Duodenal mucosa (tissue), 2 donors: ENCODE measurements at regions not wholly inside any gene's neighbourhood (a gene's known extent, or its start where the extent isn't known, plus 50 kb on each side); places are given as distances from the start of the nearest gene placed in this dataset.

Experiments
- H3K27ac ChIP-seq: one replicate; pipeline ENCODE4 v1.7.0; 2013; ENCODE audit warnings: low read depth, low read length
- H3K27me3 ChIP-seq, 2 donors: one replicate each; pipeline ENCODE4 v1.7.0; 2013; ENCODE audit warnings: low read length in 2 of 2, control low read depth in 1 of 2; ENCODE audit not compliant: insufficient read depth in 2 of 2, control insufficient read depth in 1 of 2
- H3K36me3 ChIP-seq, 2 donors: one replicate each; pipeline ENCODE4 v1.7.0; 2013; ENCODE audit warnings: low read length in 2 of 2, control low read depth in 1 of 2; ENCODE audit not compliant: insufficient read depth in 2 of 2, control insufficient read depth in 1 of 2
- H3K4me1 ChIP-seq, 2 donors: one replicate each; pipeline ENCODE4 v1.7.0; 2013; ENCODE audit warnings: low read length in 2 of 2, control low read depth in 1 of 2; ENCODE audit not compliant: insufficient read depth in 2 of 2, control insufficient read depth in 1 of 2
- H3K4me3 ChIP-seq, 2 donors: one replicate each; pipeline ENCODE4 v1.7.0; 2013; ENCODE audit warnings: low read length in 2 of 2, low read depth in 1 of 2
- H3K9ac ChIP-seq, 2 donors: one replicate each; pipeline ENCODE4 v1.7.0; 2013; ENCODE audit warnings: low read length in 2 of 2, low read depth in 1 of 2
- H3K9me3 ChIP-seq, 2 donors: one replicate each; pipeline ENCODE4 v1.7.0; 2013; ENCODE audit warnings: low read length in 2 of 2, control low read depth in 1 of 2; ENCODE audit not compliant: control insufficient read depth in 1 of 2

DNA sequence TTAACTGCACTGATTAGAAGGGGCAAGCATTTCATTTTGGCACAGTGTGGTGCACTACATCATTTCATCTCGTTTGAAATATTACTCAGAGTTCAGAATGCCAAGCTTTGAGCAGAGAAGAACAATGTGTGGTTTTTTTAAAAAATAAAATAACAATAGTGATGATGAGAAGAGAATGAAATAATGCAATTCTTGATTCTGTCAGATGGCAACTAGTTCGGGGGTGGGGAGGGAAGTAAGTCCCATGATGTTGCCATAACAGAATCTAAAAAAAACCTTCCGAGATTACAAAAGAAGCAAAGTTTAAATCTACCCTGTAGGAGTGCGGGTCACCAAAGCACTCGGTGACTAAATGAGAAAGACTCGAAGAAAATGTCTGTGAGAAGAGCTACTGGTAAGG is 490.4 kb downstream of the NR4A2 start:
- Histone ChIP-seq H3K9me3 (no peaks in the 10 kb centered on the region), H3K27ac (no peak overlapping the region), H3K9ac (no peak overlapping the region), H3K4me1 (no peaks in the 10 kb centered on the region), H3K36me3 (no peaks in the 10 kb centered on the region), H3K27me3 (no peaks in the 10 kb centered on the region), H3K4me3 (no peak overlapping the region)

DNA sequence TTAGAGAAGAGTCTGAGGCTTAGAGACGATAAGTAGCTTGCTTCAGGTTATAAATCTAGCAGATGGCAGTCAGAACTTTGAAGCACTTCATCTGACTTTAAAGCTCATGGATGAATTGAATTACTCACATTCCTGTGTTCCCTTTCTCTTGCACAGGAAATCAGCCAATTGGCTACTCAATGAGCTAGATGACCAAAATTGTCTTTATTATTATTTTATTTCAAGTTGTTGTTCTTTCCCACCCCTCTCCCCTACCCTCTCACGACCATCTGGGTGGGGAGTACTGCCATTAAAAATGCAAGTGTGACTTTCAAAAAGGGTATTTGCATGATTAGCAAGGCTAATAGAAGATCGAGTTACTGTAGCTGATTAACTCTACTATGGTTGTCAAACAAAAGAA is 491.1 kb downstream of the NR4A2 start:
- no peaks in the 10 kb centered on the region for H3K36me3 ChIP-seq
- no peaks in the 10 kb centered on the region for H3K27me3 ChIP-seq
- no peak overlapping the region for H3K27ac ChIP-seq
- H3K4me3 ChIP-seq, result no peak overlapping the region
- H3K9me3 ChIP-seq, result no peaks in the 10 kb centered on the region
- H3K4me1 ChIP-seq, result no peaks in the 10 kb centered on the region
- no peak overlapping the region for H3K9ac ChIP-seq

DNA sequence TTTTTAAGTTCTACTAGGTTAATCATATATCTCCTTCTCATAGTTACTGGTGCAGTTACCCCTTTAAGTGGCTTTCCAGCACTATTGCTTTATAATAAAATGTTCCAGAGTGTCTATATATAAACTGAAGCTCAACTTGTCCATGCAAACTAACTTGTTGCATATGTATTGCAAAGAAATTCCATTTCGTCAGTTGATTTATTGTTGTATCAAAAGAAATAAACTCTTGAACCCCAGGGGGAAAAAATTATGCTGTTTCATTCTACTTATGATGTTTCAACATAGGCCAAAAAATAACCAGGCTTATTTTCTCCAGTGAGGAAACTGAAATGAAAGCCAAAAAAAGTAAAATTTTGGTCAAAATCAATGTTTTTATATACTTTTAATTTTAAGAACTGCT is 491.9 kb downstream of the NR4A2 start:
- Histone ChIP-seq H3K36me3 (no peaks in the 10 kb centered on the region), H3K27ac (no peak overlapping the region), H3K4me3 (no peak overlapping the region), H3K9me3 (no peaks in the 10 kb centered on the region), H3K27me3 (no peaks in the 10 kb centered on the region), H3K4me1 (no peaks in the 10 kb centered on the region), H3K9ac (no peak overlapping the region)

DNA sequence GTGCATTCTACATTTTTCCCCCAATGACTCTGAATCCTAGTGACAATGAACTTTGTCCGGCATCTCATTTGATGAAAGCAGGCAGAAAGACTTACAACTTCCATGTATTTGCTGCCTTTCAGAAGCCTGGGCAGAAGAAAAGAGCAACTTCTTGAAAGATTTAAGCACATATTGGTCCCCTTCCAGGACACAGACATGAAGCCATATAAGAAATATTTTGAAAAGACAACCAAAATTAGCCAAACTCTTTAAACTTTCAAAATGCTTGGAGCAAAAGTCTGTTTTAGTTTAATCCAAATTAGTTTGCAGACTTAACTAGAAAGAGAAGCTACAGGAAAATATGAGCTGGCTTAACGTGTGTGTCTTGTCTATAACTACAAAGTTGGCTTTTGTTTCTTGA is 492.5 kb downstream of the NR4A2 start:
- Histone ChIP-seq H3K4me3 (no peak overlapping the region), H3K36me3 (no peaks in the 10 kb centered on the region), H3K27me3 (no peaks in the 10 kb centered on the region), H3K27ac (no peak overlapping the region), H3K4me1 (no peaks in the 10 kb centered on the region), H3K9ac (no peak overlapping the region), H3K9me3 (no peaks in the 10 kb centered on the region)

DNA sequence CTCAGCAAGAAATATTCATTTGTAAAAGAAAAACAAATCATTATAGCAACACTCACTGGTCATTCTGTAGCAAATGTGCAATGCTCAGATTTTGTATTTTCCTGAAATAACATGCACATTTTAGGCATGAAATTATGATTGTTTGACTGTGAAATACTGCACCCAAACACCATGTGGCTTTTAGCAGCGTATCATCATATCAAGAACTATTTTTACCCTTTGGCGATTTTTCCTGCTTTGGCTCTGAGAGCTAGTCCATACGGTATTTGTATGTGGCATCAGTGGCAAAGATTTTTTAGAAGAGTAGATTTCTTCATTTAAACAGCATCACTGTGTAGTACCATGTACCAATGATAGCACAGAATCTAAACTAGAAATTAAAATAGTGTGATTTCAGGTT is 493.1 kb downstream of the NR4A2 start:
- no peaks in the 10 kb centered on the region for H3K36me3 ChIP-seq

DNA sequence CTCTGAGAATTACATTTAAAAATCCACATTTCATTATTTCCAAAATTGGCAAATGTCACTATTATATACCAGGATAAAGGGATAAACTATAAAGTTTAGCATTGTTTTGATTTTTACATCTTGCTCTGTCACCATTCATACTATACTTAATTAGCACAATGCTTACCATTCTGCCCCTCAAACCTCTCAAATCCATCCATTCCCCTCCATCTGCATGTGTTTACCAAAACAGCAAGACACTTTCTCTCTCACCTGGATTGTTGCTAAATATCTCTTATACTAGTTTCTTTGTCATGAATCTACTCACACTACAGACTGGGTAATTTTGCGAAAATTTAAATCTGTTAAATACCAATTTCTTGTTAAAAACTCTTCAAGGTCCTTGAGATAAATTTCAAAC is 496.1 kb downstream of the NR4A2 start:
- Histone ChIP-seq H3K36me3 (no peaks in the 10 kb centered on the region), H3K4me3 (no peak overlapping the region), H3K27me3 (no peaks in the 10 kb centered on the region), H3K27ac (no peak overlapping the region), H3K9ac (no peak overlapping the region), H3K4me1 (no peaks in the 10 kb centered on the region), H3K9me3 (no peaks in the 10 kb centered on the region)

More for the DNA sequence above, 493.1 kb downstream of the NR4A2 start:
- H3K4me1 ChIP-seq, result no peaks in the 10 kb centered on the region
- no peak overlapping the region for H3K27ac ChIP-seq
- H3K9ac ChIP-seq, result no peak overlapping the region
- H3K27me3 ChIP-seq, result no peaks in the 10 kb centered on the region
- no peaks in the 10 kb centered on the region for H3K9me3 ChIP-seq
- H3K4me3 ChIP-seq, result no peak overlapping the region

DNA sequence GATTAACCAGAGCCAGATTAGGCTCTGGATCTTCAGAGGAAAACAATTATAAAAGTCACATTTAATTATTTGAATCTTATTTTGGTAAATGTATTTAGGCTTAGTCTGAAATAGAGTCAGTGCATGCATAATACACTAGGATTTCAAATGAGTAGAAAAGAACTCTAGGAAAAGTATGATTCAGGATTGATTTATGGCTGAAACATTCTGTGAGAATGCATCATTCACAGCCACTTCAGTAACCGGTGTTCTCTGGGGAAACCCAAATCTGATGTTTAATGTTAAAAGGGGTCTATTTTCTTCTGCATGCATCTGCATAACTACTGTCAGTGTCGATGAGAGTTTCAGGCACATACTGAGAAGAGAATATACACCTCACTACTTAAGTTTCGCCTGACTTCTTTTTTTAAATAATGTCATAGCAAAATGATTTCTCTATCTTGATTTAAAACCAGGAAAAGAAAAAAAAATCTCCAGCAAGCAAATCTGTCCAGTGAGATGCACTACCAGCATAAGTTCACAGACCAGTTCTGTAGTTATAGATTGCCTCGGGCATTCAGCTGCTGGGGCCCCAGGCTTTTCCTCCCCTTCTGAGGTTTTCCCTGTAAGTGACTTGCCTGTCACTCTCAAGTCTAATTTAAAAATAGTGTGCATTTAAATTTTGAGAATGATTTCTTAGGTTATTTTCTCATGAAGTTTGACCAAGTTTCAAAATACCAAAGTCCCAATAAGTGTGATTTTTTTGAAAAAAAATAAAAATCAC is 501.5 kb downstream of the NR4A2 start:
- H3K4me3 ChIP-seq, result no peak overlapping the region
- no peak overlapping the region for H3K27ac ChIP-seq
- H3K9ac ChIP-seq, result no peak overlapping the region
- no peaks in the 10 kb centered on the region for H3K27me3 ChIP-seq
- no peaks in the 10 kb centered on the region for H3K9me3 ChIP-seq
- H3K4me1 ChIP-seq, result no peaks in the 10 kb centered on the region
- H3K36me3 ChIP-seq, result no peaks in the 10 kb centered on the region

DNA sequence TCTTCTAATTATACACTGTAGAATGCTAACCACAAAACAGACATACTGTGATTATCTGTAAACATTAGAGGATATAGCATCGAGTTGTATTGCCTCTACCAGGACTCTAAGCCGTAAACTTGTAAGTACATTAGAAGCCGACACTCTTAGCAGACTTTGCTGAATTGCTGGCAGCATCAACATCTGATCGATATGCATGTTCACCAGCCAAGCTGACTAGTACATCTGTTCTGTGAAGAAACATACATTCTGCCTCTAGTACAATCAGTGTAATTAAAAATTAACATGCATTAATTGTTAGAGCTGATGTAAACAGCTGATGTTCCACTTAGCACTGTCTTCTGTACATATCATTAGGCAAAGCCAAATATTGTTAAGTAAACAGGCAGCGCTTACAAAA is 502.2 kb downstream of the NR4A2 start:
- Histone ChIP-seq H3K27me3 (no peaks in the 10 kb centered on the region), H3K4me3 (no peak overlapping the region), H3K36me3 (no peaks in the 10 kb centered on the region), H3K4me1 (no peaks in the 10 kb centered on the region), H3K9me3 (no peaks in the 10 kb centered on the region), H3K9ac (no peak overlapping the region), H3K27ac (no peak overlapping the region)

DNA sequence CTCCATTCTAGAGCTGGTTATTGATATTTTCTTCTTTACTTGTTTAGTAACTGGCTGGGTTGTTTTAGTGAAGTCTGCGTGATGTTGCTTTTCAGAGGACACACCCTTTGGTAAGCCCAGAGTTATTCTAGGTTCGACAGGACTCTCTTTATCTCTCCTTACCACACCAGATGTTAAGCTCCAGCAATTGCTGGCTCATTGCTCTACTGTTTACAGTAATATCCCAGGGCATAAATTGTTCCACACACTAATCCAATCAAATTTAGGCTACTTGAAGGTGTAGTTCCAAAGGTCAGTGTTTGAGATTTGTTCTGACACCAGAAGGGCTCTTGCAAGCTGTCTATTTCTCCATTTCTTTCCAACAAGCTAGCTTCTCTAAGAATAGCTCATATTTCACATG is 506.6 kb downstream of the NR4A2 start:
- no peaks in the 10 kb centered on the region for H3K4me1 ChIP-seq
- H3K4me3 ChIP-seq, result no peak overlapping the region
- no peaks in the 10 kb centered on the region for H3K36me3 ChIP-seq
- H3K9ac ChIP-seq, result no peak overlapping the region
- no peaks in the 10 kb centered on the region for H3K27me3 ChIP-seq
- H3K27ac ChIP-seq, result no peak overlapping the region
- no peaks in the 10 kb centered on the region for H3K9me3 ChIP-seq

DNA sequence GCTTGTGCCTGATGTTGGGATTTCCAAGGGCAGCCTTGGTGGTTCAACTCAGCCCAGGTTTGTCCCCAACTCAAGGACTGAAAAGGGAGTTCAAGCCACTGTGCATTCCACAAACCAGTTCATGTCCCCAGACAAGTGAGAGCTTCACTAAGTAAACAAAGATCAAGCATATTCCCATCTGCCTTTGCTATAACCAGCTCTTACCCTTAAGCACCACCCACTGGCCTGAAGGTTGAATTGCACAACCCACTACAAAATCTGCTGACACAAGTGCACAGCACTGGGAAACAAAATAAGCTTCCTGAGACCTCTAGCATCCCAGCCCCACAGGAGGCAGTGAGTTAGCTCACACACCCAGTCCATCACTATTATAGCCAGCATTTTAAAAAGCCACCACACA is 516.7 kb downstream of the NR4A2 start:
- no peak overlapping the region for H3K9ac ChIP-seq
- H3K36me3 ChIP-seq, result no peaks in the 10 kb centered on the region
- H3K4me3 ChIP-seq, result no peak overlapping the region
- no peaks in the 10 kb centered on the region for H3K4me1 ChIP-seq
- H3K27ac ChIP-seq, result no peak overlapping the region
- H3K27me3 ChIP-seq, result no peaks in the 10 kb centered on the region
- H3K9me3 ChIP-seq, result peaks cover 0 to 9% of the 10 kb centered on the region in 2 donors

DNA sequence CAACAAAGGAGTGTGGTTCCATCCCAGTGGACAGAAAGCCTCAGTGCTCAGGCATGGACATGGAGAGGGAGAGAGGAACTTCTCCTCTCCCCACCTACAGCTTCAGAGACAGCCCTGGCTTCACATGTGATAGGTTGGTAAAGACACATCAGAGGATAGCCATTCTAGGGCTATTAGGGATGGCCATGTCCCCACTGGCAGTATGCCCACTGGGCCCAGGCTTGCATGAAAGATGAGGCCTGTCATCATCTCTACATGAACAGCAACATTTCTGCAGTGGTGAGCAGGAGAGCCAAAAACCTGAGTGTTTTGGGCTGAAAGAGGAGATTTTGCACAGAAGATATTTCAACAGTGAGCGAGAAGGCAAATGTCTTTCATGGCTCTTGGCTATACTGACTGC is 517.2 kb downstream of the NR4A2 start:
- Histone ChIP-seq H3K27ac (no peak overlapping the region), H3K9ac (no peak overlapping the region), H3K9me3 (peaks cover 0 to 9% of the 10 kb centered on the region in 2 donors), H3K4me1 (no peaks in the 10 kb centered on the region), H3K27me3 (no peaks in the 10 kb centered on the region), H3K4me3 (no peak overlapping the region), H3K36me3 (no peaks in the 10 kb centered on the region)
